GM12878 (cell line): ENCODE measurements at regions not wholly inside any gene's neighbourhood (a gene's known extent, or its start where the extent isn't known, plus 50 kb on each side); places are given as distances from the start of the nearest gene placed in this dataset.

Experiments used
- CEBPZ ChIP-seq: fragments of 150-350 bp; IDR thresholded peaks from 2 replicates; pipeline ENCODE4 v1.6.1; 2016; ENCODE audit warnings: low read depth, low read length
- CREB1 ChIP-seq: IDR thresholded peaks from 2 replicates; pipeline ENCODE4 v1.6.1; 2012; ENCODE audit warnings: low read depth, mild to moderate bottlenecking, inconsistent platforms
- EP300 ChIP-seq, 2 experiments: fragments of 150-350 bp in 1 of 2; IDR thresholded peaks; 2 replicates each; pipeline ENCODE4 v1.6.1; 2011 to 2012; ENCODE audit warnings: low read depth in 2 of 2, low read length in 2 of 2, borderline replicate concordance in 1 of 2, improper control_type of control experiment in 1 of 2, inconsistent platforms in 1 of 2; ENCODE audit not compliant: control insufficient read depth in 1 of 2
- MYC ChIP-seq: IDR thresholded peaks from 2 replicates; pipeline ENCODE4 v1.6.1; 2011; ENCODE audit warnings: mild to moderate bottlenecking, low read length, moderate library complexity, inconsistent platforms; ENCODE audit not compliant: insufficient read depth, insufficient replicate concordance, insufficient read length, severe bottlenecking
- RCOR1 ChIP-seq: conservative IDR thresholded peaks from 2 replicates; pipeline ENCODE4 v1.6.1; 2012; ENCODE audit warnings: low read depth, low read length, improper control_type of control experiment
- RFX5 ChIP-seq: IDR thresholded peaks from 2 replicates; pipeline ENCODE4 v1.6.1; 2011; ENCODE audit warnings: low read depth, low read length, improper control_type of control experiment
- TBL1XR1 ChIP-seq: IDR thresholded peaks from 2 replicates; pipeline ENCODE4 v1.6.1; 2012; ENCODE audit warnings: low read depth, low read length, improper control_type of control experiment
- YY1 ChIP-seq: IDR thresholded peaks from 2 replicates; pipeline ENCODE4 v1.6.1; 2011; ENCODE audit warnings: low read depth, mild to moderate bottlenecking, low read length
- TF ChIP-seq, protein P1 (sequence below), 3 experiments: IDR thresholded peaks in 2 of 3; conservative IDR thresholded peaks in 1 of 3; 2 replicates each; pipeline ENCODE4 v1.5.1; 2011; ENCODE audit warnings: low read depth in 3 of 3, low read length in 3 of 3, mild to moderate bottlenecking in 3 of 3, control low read depth in 2 of 3, moderate library complexity in 2 of 3, inconsistent platforms in 1 of 3, mixed read lengths in 1 of 3; ENCODE audit not compliant: control insufficient read depth in 2 of 3, insufficient read depth in 1 of 3; ENCODE audit errors: extremely low read depth in 1 of 3

DNA sequence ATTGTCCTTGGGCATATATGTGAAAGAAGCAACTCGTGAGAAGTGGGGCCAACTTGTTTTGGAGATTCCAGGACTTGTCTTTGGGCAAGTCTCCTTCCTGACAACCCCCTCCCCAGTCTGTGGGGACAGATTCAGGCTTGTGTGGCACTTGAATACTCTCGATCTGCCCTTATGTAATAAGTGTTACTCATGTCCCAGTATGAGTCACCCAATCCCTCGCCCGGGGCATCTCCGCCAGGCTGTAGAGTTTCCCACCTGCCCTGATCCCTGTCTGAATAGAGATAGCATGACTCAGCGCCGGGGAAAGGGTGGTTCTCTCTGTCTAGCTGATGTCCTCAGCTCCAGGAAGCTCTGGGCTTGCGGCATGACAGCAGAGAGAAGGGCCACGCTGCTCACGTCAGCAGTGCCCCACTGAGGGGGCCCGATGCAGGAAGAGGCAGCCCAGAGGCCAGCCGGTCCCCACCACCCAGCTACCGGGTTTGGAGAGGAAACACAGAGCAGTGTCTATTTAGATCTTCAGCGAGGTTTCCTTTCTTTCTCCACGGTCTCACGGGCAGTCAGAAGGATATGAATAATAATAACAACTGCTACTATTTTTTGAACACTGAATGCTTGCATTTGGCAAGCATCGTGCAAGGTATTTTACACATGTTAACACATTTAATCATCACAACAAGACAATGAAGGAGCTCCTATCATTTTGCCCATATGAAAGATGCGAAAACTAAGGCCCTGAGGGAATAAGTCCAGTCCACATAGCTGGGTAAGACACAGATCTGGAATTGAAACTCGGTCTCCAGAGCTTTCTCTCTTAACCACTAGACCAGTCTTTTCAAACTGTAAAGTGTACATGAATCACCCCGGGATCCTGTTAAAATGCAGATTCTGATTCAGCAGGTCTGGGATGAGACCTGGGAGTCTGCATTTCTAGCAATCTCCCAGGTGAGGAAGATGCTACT, 426.7 kb upstream of the MAF start:
- TF ChIP-seq, protein P1, sequence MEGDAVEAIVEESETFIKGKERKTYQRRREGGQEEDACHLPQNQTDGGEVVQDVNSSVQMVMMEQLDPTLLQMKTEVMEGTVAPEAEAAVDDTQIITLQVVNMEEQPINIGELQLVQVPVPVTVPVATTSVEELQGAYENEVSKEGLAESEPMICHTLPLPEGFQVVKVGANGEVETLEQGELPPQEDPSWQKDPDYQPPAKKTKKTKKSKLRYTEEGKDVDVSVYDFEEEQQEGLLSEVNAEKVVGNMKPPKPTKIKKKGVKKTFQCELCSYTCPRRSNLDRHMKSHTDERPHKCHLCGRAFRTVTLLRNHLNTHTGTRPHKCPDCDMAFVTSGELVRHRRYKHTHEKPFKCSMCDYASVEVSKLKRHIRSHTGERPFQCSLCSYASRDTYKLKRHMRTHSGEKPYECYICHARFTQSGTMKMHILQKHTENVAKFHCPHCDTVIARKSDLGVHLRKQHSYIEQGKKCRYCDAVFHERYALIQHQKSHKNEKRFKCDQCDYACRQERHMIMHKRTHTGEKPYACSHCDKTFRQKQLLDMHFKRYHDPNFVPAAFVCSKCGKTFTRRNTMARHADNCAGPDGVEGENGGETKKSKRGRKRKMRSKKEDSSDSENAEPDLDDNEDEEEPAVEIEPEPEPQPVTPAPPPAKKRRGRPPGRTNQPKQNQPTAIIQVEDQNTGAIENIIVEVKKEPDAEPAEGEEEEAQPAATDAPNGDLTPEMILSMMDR (IDR thresholded peaks at IDR 0.05 in 2 of 3, conservative IDR thresholded peaks at IDR 0.05 in 1 of 3; ENCODE audit: control insufficient read depth in 2 of 3, extremely low read depth in 1 of 3, insufficient read depth in 1 of 3, low read depth in 3 of 3, low read length in 3 of 3) = no peak
- TF ChIP-seq RCOR1 (no peak), RFX5 (no peak), EP300 (IDR thresholded peaks at IDR 0.05; ENCODE audit: borderline replicate concordance in 1 of 2, control insufficient read depth in 1 of 2, low read depth in 2 of 2, low read length in 2 of 2) (no peak), YY1 (no peak), CREB1 (peak; percentile 40; the same call in 1 of the 2 replicates), TBL1XR1 (no peak), CEBPZ (no peak), MYC (no peak)
